Peyer's patch (tissue), 4 donors: ENCODE measurements at regions not wholly inside any gene's neighbourhood (a gene's known extent, or its start where the extent isn't known, plus 50 kb on each side); places are given as distances from the start of the nearest gene placed in this dataset.

ENCODE experiments used
- DNase-seq, 3 donors: peaks; one replicate each; pipeline ENCODE4 v3.0.0-alpha.2; 2017 to 2019
- H3K27ac ChIP-seq, 4 donors: fragments of 200-600 bp; sonication (generic); one replicate each; pipeline ENCODE4 v1.5.1; 2016 to 2019
- H3K27me3 ChIP-seq, 2 donors: fragments of 200-600 bp; sonication (generic); one replicate each; pipeline ENCODE4 v1.5.1; 2019
- H3K36me3 ChIP-seq, 3 donors: fragments of 200-600 bp; sonication (generic); one replicate each; pipeline ENCODE4 v1.5.1; 2016 to 2019
- H3K4me1 ChIP-seq, 4 donors: fragments of 200-600 bp; sonication (generic); one replicate each; pipeline ENCODE4 v1.5.1; 2016 to 2019
- H3K4me3 ChIP-seq, 4 donors: fragments of 200-600 bp; sonication (generic); 1 replicate in 3 of 4; 2 replicates in 1 of 4; pipeline ENCODE4 v1.5.1; 2016 to 2019; ENCODE audit warnings: mild to moderate bottlenecking in 1 of 4
- H3K9me3 ChIP-seq, 4 donors: fragments of 200-600 bp; sonication (generic); one replicate each; pipeline ENCODE4 v1.5.1; 2016 to 2019; ENCODE audit warnings: mild to moderate bottlenecking in 1 of 4
- POLR2A ChIP-seq, 2 donors: fragments of 450-650 bp; IDR thresholded peaks; one replicate each; pipeline ENCODE4 v1.5.1; 2017; ENCODE audit warnings: antibody characterized with exemption in 2 of 2, mild to moderate bottlenecking in 2 of 2, moderate library complexity in 2 of 2
- TF ChIP-seq, protein P1 (sequence below), 6 experiments: fragments of 450-650 bp in 4 of 6; fragments of 200-600 bp in 2 of 6; sonication (generic) in 1 of 6; IDR thresholded peaks; one replicate each; pipeline ENCODE4 v1.5.1; 2017 to 2019; ENCODE audit warnings: antibody characterized with exemption in 6 of 6, mild to moderate bottlenecking in 3 of 6, moderate library complexity in 1 of 6

DNA sequence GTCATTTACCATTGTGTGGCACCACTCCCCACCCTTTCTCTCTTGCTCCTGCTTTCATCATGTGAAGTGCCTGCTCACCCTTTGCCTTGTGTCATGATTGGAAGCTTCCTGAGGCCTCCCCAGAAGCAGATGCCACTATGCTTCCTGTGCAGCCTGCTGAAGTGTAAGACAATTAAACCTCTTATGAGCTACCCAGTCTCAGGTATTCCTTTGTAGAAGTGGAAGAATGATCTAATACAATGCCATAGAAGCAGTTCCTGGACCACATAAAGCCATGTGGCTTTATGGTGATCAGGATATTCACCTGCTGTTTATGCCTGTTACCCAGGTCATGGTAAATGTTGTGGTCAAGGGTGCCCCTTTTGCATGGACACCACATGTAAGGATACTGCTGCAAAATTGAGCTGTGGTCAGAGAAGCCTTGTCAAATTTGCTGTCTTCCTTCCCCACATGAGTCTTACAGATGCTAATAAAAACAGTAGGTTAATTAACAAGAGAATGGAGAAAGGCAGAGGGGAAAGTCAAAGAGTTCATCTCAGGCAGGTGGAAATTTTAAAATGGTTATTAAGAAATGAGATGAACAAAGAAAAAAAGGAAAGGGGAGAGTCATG, 112.8 kb upstream of the IFNG-AS1 start:
- no peak for DNase-seq
- no peaks in the 10 kb centered on the region for H3K9me3 ChIP-seq
- TF ChIP-seq, protein P1, sequence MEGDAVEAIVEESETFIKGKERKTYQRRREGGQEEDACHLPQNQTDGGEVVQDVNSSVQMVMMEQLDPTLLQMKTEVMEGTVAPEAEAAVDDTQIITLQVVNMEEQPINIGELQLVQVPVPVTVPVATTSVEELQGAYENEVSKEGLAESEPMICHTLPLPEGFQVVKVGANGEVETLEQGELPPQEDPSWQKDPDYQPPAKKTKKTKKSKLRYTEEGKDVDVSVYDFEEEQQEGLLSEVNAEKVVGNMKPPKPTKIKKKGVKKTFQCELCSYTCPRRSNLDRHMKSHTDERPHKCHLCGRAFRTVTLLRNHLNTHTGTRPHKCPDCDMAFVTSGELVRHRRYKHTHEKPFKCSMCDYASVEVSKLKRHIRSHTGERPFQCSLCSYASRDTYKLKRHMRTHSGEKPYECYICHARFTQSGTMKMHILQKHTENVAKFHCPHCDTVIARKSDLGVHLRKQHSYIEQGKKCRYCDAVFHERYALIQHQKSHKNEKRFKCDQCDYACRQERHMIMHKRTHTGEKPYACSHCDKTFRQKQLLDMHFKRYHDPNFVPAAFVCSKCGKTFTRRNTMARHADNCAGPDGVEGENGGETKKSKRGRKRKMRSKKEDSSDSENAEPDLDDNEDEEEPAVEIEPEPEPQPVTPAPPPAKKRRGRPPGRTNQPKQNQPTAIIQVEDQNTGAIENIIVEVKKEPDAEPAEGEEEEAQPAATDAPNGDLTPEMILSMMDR (IDR thresholded peaks at IDR 0.05) = no peak
- no peak for TF ChIP-seq POLR2A (IDR thresholded peaks at IDR 0.05)
- H3K36me3 ChIP-seq = no peaks in the 10 kb centered on the region
- no peaks in the 10 kb centered on the region for H3K27me3 ChIP-seq
- no peak overlapping the region for H3K4me3 ChIP-seq
- H3K4me1 ChIP-seq = no peaks in the 10 kb centered on the region
- H3K27ac ChIP-seq = no peak overlapping the region

DNA sequence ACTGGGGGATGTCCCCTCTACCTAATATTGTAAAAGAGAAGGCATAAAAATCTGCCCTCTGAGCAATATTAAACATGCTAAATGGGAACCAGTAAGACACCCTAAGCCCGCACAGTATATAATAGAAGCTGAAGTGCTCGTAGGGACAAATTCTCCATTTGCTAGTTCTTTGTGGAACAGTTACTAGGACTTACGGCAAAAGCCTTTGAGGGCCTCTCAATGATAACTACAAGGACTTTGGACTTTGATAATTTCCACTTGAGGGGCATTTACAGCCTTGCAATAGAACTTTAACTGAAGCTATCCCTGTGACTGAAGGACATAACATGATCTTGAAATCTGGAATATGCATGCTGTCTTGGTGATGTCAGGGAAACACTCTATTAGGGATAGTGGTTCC, 111.5 kb upstream of the IFNG-AS1 start:
- Histone ChIP-seq H3K36me3 (no peaks in the 10 kb centered on the region), H3K4me1 (no peaks in the 10 kb centered on the region), H3K9me3 (no peaks in the 10 kb centered on the region), H3K27me3 (no peaks in the 10 kb centered on the region), H3K27ac (no peak overlapping the region), H3K4me3 (no peak overlapping the region)
- TF ChIP-seq, protein P1 (IDR thresholded peaks at IDR 0.05) = no peak
- no peak for TF ChIP-seq POLR2A (IDR thresholded peaks at IDR 0.05)
- DNase-seq = no peak

DNA sequence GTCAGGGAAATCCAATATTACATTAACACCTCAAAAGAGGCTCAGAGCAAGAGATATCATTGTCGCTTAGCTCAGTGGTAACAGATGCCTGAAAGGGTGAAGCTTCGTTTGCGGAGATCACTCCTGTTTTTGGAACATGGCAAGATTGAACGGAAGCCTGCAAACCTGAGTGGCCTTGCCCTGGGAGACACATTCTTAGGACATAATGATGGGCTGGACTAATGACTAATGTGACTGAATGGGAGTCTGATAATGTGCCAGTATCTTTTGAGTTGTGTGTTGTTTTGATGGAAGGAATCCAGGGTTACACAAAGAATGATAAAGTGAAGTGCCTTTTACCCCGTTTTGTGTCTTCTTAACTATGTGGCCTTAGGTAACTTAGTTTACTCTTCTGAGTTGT, 109.3 kb upstream of the IFNG-AS1 start:
- Histone ChIP-seq H3K27me3 (no peaks in the 10 kb centered on the region), H3K27ac (no peak overlapping the region), H3K9me3 (no peaks in the 10 kb centered on the region), H3K36me3 (no peaks in the 10 kb centered on the region), H3K4me1 (no peaks in the 10 kb centered on the region), H3K4me3 (no peak overlapping the region)
- DNase-seq = no peak
- no peak for TF ChIP-seq POLR2A (IDR thresholded peaks at IDR 0.05)
- TF ChIP-seq, protein P1 (IDR thresholded peaks at IDR 0.05) = no peak

DNA sequence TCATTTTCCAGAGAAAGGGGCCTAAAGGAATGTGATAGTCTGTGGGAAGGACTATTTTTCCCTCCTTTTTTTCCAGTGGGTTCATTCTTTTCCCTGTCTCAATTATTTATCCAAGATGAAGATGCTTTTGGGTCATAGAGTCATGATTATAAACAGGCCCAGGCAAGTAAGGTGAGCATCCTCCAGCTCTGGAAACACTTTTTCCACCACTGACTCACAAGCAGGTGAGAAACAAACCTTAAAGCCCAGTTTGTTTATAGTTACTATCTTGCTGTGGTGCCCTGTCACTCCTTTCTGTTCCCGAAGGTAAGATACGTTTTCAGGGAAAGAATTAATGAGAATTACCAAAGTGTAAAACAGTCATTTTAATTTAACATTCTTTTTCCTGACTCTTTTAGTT, 107.7 kb upstream of the IFNG-AS1 start:
- no peaks in the 10 kb centered on the region for H3K9me3 ChIP-seq
- no peaks in the 10 kb centered on the region for H3K4me1 ChIP-seq
- H3K4me3 ChIP-seq = no peak overlapping the region
- H3K27ac ChIP-seq = no peak overlapping the region
- TF ChIP-seq POLR2A (IDR thresholded peaks at IDR 0.05) = no peak
- TF ChIP-seq, protein P1 (IDR thresholded peaks at IDR 0.05) = no peak
- H3K27me3 ChIP-seq = no peaks in the 10 kb centered on the region
- H3K36me3 ChIP-seq = no peaks in the 10 kb centered on the region
- DNase-seq = no peak

DNA sequence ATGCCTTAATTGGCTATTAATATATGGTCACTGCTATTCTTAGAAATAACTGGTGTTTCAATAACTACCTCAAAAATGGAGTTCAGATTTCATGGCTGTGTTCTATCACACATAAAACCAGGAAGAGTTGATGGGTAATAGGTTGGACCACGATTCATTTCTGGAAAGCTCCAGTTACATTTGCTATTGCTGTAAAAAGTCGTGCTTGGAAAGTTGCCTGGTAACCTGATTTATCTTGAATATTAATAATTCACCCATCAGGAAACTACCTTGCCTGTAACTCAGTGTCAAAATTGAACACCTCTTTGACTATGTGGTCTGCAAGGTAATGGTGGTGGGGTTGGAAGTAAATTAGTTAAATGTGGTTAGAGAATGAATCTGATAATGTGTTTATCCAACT, 104.7 kb upstream of the IFNG-AS1 start:
- Histone ChIP-seq H3K4me1 (no peaks in the 10 kb centered on the region), H3K27ac (no peak overlapping the region), H3K27me3 (no peaks in the 10 kb centered on the region), H3K4me3 (no peak overlapping the region), H3K36me3 (no peaks in the 10 kb centered on the region), H3K9me3 (no peaks in the 10 kb centered on the region)
- DNase-seq = no peak
- no peak for TF ChIP-seq POLR2A (IDR thresholded peaks at IDR 0.05)
- TF ChIP-seq, protein P1 (IDR thresholded peaks at IDR 0.05) = no peak
